ENCODE measurements at regions not wholly inside any gene's neighbourhood (a gene's known extent, or its start where the extent isn't known, plus 50 kb on each side); places are given as distances from the start of the nearest gene placed in this dataset.
"Not testable (repeated sequence)": the region's sequence is repeated elsewhere in the genome, so short reads cannot be mapped to it uniquely, and the experiment has no call there.

GRCh38 chr15:19987389-19988048 lies 554.1 kb downstream of the GOLGA6L6 start:
- ChIA-PET CTCF (no interaction called here), POLR2A (no interaction called here)
- H3K27ac ChIP-seq (ENCODE audit: low read depth, low read length) = no peak overlapping the region
- TF ChIP-seq, protein P1, sequence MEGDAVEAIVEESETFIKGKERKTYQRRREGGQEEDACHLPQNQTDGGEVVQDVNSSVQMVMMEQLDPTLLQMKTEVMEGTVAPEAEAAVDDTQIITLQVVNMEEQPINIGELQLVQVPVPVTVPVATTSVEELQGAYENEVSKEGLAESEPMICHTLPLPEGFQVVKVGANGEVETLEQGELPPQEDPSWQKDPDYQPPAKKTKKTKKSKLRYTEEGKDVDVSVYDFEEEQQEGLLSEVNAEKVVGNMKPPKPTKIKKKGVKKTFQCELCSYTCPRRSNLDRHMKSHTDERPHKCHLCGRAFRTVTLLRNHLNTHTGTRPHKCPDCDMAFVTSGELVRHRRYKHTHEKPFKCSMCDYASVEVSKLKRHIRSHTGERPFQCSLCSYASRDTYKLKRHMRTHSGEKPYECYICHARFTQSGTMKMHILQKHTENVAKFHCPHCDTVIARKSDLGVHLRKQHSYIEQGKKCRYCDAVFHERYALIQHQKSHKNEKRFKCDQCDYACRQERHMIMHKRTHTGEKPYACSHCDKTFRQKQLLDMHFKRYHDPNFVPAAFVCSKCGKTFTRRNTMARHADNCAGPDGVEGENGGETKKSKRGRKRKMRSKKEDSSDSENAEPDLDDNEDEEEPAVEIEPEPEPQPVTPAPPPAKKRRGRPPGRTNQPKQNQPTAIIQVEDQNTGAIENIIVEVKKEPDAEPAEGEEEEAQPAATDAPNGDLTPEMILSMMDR (IDR thresholded peaks at IDR 0.05; ENCODE audit: low read depth, low read length) = no peak
- H3K4me3 ChIP-seq (ENCODE audit: low read depth, low read length) = no peak overlapping the region
- no peaks in the 10 kb centered on the region for H3K27me3 ChIP-seq (ENCODE audit: control insufficient read depth, insufficient read depth, low read length)
- DNase-seq (ENCODE audit: low read depth, low spot score) = no peak
- peaks cover 36% of the 10 kb centered on the region for H3K9me3 ChIP-seq (ENCODE audit: control insufficient read depth, insufficient read depth, low read length)

GRCh38 chr15:19984101-19984500 lies 557.5 kb downstream of the GOLGA6L6 start:
- ChIA-PET CTCF (no interaction called here), POLR2A (no interaction called here)
- Histone ChIP-seq H3K27me3 (ENCODE audit: control insufficient read depth, insufficient read depth, low read length) (no peaks in the 10 kb centered on the region), H3K9me3 (ENCODE audit: control insufficient read depth, insufficient read depth, low read length) (peaks cover 26% of the 10 kb centered on the region), H3K27ac (ENCODE audit: low read depth, low read length) (no peak overlapping the region), H3K4me3 (ENCODE audit: low read depth, low read length) (no peak overlapping the region)
- TF ChIP-seq, protein P1 (IDR thresholded peaks at IDR 0.05; ENCODE audit: low read depth, low read length) = no peak
- no peak for DNase-seq (ENCODE audit: low read depth, low spot score)

- TF ChIP-seq, protein P1 (IDR thresholded peaks at IDR 0.05; ENCODE audit: low read depth, low read length) = no peak
- CTCF ChIA-PET = no interaction called here
- no peak for DNase-seq (ENCODE audit: low read depth, low spot score)
- Histone ChIP-seq H3K4me3 (ENCODE audit: low read depth, low read length) (no peak overlapping the region), H3K9me3 (ENCODE audit: control insufficient read depth, insufficient read depth, low read length) (peaks cover 11% of the 10 kb centered on the region), H3K27me3 (ENCODE audit: control insufficient read depth, insufficient read depth, low read length) (no peaks in the 10 kb centered on the region), H3K27ac (ENCODE audit: low read depth, low read length) (no peak overlapping the region)
- POLR2A ChIA-PET = no interaction called here
These were observed 566.6 kb downstream of the GOLGA6L6 start for GRCh38 chr15:19974998-19975397.

DNA sequence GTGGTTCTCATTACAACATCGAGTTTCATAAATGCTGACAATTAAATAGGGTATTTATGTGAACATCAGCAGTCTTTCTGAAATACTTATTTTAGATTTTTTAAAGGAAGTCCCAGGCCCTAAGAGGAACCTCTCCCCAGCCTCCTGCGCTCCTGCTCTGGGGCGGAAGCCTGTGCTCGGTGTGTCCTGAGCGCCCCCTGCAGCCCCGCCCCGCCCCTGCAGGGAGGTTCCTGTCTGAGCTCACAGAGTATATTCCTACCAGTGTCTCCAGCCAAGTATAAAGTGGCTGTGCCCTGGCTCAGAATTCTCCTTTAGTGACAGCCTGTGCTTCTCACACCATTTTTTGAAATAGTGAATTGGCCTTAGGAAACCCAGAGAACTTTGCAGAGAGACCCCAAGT lies 567.9 kb downstream of the GOLGA6L6 start:
- no peak overlapping the region for H3K27ac ChIP-seq (ENCODE audit: low read depth, low read length)
- no peak for DNase-seq (ENCODE audit: low read depth, low spot score)
- CTCF ChIA-PET = no interaction called here
- no peak overlapping the region for H3K4me3 ChIP-seq (ENCODE audit: low read depth, low read length)
- TF ChIP-seq, protein P1 (IDR thresholded peaks at IDR 0.05; ENCODE audit: low read depth, low read length) = no peak
- H3K9me3 ChIP-seq (ENCODE audit: control insufficient read depth, insufficient read depth, low read length) = peaks cover 16% of the 10 kb centered on the region
- H3K27me3 ChIP-seq (ENCODE audit: control insufficient read depth, insufficient read depth, low read length) = no peaks in the 10 kb centered on the region
- POLR2A ChIA-PET = no interaction called here

DNA sequence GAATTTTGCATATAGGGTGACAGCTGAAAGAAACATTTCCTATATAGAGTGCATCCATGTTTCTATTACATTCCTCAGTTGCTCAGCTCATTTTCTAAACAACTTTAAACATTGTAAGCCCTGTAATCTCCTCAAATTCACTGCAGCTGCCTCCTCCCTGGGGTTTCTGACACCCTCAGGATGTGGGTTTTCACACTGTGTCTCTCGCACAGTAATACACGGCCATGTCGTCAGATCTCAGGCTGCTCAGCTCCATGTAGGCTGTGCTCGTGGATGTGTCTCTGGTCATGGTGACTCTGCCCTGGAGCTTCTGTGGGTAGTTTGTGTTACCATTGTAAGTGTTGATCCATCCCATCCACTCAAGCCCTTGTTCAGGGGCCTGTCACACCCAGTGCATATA lies 569.0 kb downstream of the GOLGA6L6 start:
- peaks cover 16% of the 10 kb centered on the region for H3K9me3 ChIP-seq (ENCODE audit: control insufficient read depth, insufficient read depth, low read length)
- H3K27ac ChIP-seq (ENCODE audit: low read depth, low read length); H3K27me3 ChIP-seq (ENCODE audit: control insufficient read depth, insufficient read depth, low read length); POLR2A ChIA-PET; H3K4me3 ChIP-seq (ENCODE audit: low read depth, low read length); CTCF ChIA-PET; DNase-seq (ENCODE audit: low read depth, low spot score): not testable (repeated sequence)

GRCh38 chr15:19965574-19965973 lies 576.0 kb downstream of the GOLGA6L6 start:
- CTCF ChIA-PET; POLR2A ChIA-PET; H3K4me3 ChIP-seq (ENCODE audit: low read depth, low read length); H3K27me3 ChIP-seq (ENCODE audit: control insufficient read depth, insufficient read depth, low read length); DNase-seq (ENCODE audit: low read depth, low spot score); H3K27ac ChIP-seq (ENCODE audit: low read depth, low read length): not testable (repeated sequence)
- H3K9me3 ChIP-seq (ENCODE audit: control insufficient read depth, insufficient read depth, low read length) = peaks cover 10% of the 10 kb centered on the region

DNA sequence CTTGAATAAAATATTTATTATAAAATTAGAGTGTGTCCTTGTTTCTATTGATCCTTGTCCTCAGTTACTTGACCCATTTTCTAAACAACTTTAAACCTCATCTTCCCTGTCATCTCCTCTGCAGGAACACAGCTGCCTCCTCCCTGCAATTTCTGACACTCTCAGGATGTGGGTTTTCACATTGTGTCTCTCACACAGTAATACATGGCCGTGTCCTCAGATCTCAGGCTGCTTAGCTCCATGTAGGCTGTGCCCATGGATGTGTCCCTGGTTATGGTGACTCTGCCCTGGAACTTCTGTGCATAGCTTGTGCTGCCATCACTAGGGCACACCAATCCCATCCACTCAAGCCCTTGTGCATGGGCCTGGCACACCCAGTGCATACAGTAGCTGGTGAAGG lies 577.1 kb downstream of the GOLGA6L6 start:
- peaks cover 10% of the 10 kb centered on the region for H3K9me3 ChIP-seq (ENCODE audit: control insufficient read depth, insufficient read depth, low read length)
- H3K4me3 ChIP-seq (ENCODE audit: low read depth, low read length); CTCF ChIA-PET; H3K27me3 ChIP-seq (ENCODE audit: control insufficient read depth, insufficient read depth, low read length); DNase-seq (ENCODE audit: low read depth, low spot score); POLR2A ChIA-PET; H3K27ac ChIP-seq (ENCODE audit: low read depth, low read length): not testable (repeated sequence)

All from AG04450 (cell line).